ENCODE measurements at regions not wholly inside any gene's neighbourhood (a gene's known extent, or its start where the extent isn't known, plus 50 kb on each side); places are given as distances from the start of the nearest gene placed in this dataset.

DNA sequence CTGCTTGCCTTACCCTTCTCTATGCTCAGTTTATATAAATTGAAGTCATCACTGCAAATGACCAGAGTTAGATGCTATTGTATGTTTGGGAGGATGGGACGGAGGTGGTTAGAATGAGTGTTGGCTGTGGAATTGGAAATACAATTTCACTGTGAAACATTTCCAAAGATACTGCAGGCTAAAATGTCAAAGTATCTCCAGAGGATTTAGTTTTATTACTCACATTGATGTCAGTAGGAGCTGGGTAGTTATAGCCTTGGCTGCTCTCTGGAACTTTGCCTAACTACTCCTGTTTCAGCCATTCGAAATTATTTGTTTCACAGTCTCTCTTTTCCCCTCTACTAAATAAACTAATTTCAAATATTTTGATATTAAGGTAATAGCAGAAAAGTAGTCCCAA is 92.6 kb upstream of the PPP3CA start:
- Histone ChIP-seq H3K4me3 (no peak overlapping the region), H3K9me3 (ENCODE audit: low read depth) (no peaks in the 10 kb centered on the region), H3F3A (ENCODE audit: low read depth) (no peaks in the 10 kb centered on the region), H3K4me1 (no peaks in the 10 kb centered on the region), H3K27me3 (no peaks in the 10 kb centered on the region), H3K36me3 (no peaks in the 10 kb centered on the region), H3K79me2 (ENCODE audit: low read depth) (no peaks in the 10 kb centered on the region), H4K20me1 (ENCODE audit: low read depth) (no peaks in the 10 kb centered on the region), H3K27ac (no peak overlapping the region), H2AFZ (replicated peaks) (no peak overlapping the region), H3K9ac (no peak overlapping the region), H3K4me2 (no peak overlapping the region)
- Mint-ChIP-seq H3K4me1 (no peaks in the 10 kb centered on the region), H3K36me3 (no peaks in the 10 kb centered on the region), H3K4me3 (no peak overlapping the region), H3K27ac (no peak overlapping the region), H3K27me3 (ENCODE audit: insufficient read depth, low read depth) (peaks cover 5% of the 10 kb centered on the region), H3K9me3 (no peaks in the 10 kb centered on the region)
- TF ChIP-seq, protein P1, sequence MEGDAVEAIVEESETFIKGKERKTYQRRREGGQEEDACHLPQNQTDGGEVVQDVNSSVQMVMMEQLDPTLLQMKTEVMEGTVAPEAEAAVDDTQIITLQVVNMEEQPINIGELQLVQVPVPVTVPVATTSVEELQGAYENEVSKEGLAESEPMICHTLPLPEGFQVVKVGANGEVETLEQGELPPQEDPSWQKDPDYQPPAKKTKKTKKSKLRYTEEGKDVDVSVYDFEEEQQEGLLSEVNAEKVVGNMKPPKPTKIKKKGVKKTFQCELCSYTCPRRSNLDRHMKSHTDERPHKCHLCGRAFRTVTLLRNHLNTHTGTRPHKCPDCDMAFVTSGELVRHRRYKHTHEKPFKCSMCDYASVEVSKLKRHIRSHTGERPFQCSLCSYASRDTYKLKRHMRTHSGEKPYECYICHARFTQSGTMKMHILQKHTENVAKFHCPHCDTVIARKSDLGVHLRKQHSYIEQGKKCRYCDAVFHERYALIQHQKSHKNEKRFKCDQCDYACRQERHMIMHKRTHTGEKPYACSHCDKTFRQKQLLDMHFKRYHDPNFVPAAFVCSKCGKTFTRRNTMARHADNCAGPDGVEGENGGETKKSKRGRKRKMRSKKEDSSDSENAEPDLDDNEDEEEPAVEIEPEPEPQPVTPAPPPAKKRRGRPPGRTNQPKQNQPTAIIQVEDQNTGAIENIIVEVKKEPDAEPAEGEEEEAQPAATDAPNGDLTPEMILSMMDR (IDR thresholded peaks at IDR 0.05), result no peak
- no peak for TF ChIP-seq EZH2 (IDR thresholded peaks at IDR 0.05)
- no peak for TF ChIP-seq EZH2phosphoT487 (IDR thresholded peaks at IDR 0.05)
- DNase-seq (ENCODE audit: low spot score), result no peak

DNA sequence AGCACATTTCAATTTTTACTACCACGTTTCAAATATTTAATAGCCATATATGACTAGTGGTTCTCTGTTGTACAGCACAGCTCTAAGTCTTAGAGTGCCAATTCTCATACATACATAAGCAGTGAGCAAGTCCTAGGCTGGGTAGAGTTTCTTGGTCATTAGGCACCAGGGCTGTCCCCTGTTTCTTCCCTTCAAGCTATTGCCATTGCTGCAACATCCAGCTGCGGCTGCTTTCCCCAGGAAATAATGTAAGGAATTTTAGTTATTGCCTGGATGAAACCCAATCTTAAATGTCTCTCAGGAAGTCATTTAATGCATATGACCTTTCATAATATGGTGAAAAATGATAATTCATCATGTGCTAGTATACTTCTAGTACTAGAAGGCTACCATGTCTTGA is 74.1 kb upstream of the PPP3CA start:
- Histone ChIP-seq H3K4me2 (no peak overlapping the region), H3K4me1 (peaks cover 38% of the 10 kb centered on the region), H3K4me3 (no peak overlapping the region), H3K27ac (no peak overlapping the region), H3K36me3 (no peaks in the 10 kb centered on the region), H4K20me1 (ENCODE audit: low read depth) (peaks cover 3% of the 10 kb centered on the region), H3K79me2 (ENCODE audit: low read depth) (no peaks in the 10 kb centered on the region), H3K27me3 (no peaks in the 10 kb centered on the region), H3F3A (ENCODE audit: low read depth) (peaks cover 21% of the 10 kb centered on the region), H3K9me3 (ENCODE audit: low read depth) (no peaks in the 10 kb centered on the region), H2AFZ (replicated peaks) (no peak overlapping the region), H3K9ac (no peak overlapping the region)
- H3K4me1 Mint-ChIP-seq, result peaks cover 5% of the 10 kb centered on the region
- no peaks in the 10 kb centered on the region for H3K9me3 Mint-ChIP-seq
- no peak for TF ChIP-seq EZH2phosphoT487 (IDR thresholded peaks at IDR 0.05)
- TF ChIP-seq EZH2 (IDR thresholded peaks at IDR 0.05), result no peak
- TF ChIP-seq, protein P1 (IDR thresholded peaks at IDR 0.05), result no peak
- H3K27me3 Mint-ChIP-seq (ENCODE audit: insufficient read depth, low read depth), result no peaks in the 10 kb centered on the region
- H3K36me3 Mint-ChIP-seq, result no peaks in the 10 kb centered on the region
- H3K27ac Mint-ChIP-seq, result no peak overlapping the region
- no peak for DNase-seq (ENCODE audit: low spot score)
- H3K4me3 Mint-ChIP-seq, result no peak overlapping the region

DNA sequence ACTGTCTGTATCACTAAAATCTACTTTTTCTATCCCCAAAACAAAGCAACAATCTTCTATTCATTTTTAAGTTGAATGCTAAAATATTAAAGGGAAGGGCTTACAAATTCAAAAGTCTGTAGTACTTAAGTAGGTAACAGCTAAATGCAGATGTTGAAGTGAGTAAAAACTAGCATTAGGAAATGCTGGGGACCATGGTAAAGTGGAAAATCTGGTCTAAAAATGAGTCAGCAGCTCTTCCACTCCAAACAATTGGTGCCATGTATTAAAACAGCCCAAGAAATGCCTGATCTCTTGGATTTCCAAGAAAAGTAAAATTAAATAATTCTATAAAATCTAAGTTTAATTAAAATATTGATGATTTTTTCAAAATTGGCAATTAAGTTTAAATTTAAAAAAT is 73.3 kb upstream of the PPP3CA start:
- Histone ChIP-seq H4K20me1 (ENCODE audit: low read depth) (peaks cover 3% of the 10 kb centered on the region), H3F3A (ENCODE audit: low read depth) (peaks cover 21% of the 10 kb centered on the region), H3K4me1 (peaks cover 38% of the 10 kb centered on the region), H3K9ac (no peak overlapping the region), H3K27me3 (no peaks in the 10 kb centered on the region), H2AFZ (replicated peaks) (no peak overlapping the region), H3K9me3 (ENCODE audit: low read depth) (no peaks in the 10 kb centered on the region), H3K79me2 (ENCODE audit: low read depth) (no peaks in the 10 kb centered on the region), H3K4me3 (no peak overlapping the region), H3K36me3 (no peaks in the 10 kb centered on the region), H3K27ac (no peak overlapping the region), H3K4me2 (peak overlapping the region; percentile 58)
- no peaks in the 10 kb centered on the region for H3K9me3 Mint-ChIP-seq
- no peak overlapping the region for H3K4me3 Mint-ChIP-seq
- H3K27me3 Mint-ChIP-seq (ENCODE audit: insufficient read depth, low read depth), result no peaks in the 10 kb centered on the region
- H3K36me3 Mint-ChIP-seq, result no peaks in the 10 kb centered on the region
- no peak for DNase-seq (ENCODE audit: low spot score)
- no peak overlapping the region for H3K27ac Mint-ChIP-seq
- peaks cover 5% of the 10 kb centered on the region for H3K4me1 Mint-ChIP-seq
- TF ChIP-seq EZH2phosphoT487 (IDR thresholded peaks at IDR 0.05) (no peak), EZH2 (IDR thresholded peaks at IDR 0.05) (no peak)
- TF ChIP-seq, protein P1 (IDR thresholded peaks at IDR 0.05), result no peak
